Fibroblast of gingiva (primary cell): ENCODE measurements at regions not wholly inside any gene's neighbourhood (a gene's known extent, or its start where the extent isn't known, plus 50 kb on each side); places are given as distances from the start of the nearest gene placed in this dataset.

Source experiments
- DNase-seq: peaks from one replicate; pipeline ENCODE4 v3.0.0-alpha.2; 2011; ENCODE audit warnings: low read depth

DNA sequence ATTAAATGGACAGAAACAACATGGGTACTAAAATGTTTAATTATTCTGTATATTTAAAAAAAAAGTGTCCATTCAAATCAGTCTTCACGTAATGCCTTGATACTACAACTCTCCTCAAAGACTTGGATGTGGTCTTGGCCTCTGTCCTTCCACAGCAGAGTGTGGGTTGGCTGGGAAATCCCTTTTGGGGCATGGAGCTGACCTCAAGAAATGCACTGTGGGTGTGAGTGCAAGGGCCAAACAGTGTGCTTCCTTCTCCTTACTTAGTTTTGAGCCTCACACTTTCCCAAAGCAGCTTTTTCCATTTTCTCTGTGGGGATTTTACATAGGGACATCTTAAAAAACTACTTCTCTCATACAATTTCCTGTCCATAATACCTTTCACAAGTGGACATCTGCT lies 607.4 kb downstream of the EFNB2 start:
- DNase-seq, result no peak

GRCh38 chr13:105925496-105925895 lies 610.0 kb downstream of the EFNB2 start:
- no peak for DNase-seq

GRCh38 chr13:105921711-105922110 lies 613.8 kb downstream of the EFNB2 start:
- no peak for DNase-seq

DNA sequence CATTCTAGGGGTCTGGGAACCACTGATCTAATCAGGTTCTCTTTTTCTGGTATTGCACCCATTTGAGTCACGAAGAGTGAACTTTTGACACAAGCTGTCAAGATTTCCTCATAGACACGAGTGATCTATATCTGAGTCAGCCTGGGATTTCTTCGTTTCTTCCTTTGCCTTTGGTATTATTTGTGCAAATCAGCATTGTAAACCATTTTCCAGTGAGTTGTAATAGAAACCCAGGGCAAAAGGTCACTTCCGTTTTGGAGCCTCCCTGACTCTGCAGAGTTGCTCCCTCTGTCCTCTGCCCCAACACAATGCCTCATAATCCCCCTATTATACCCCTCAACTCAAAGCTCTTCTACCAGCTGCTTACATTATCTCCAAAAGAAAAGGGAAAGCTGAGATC lies 615.1 kb downstream of the EFNB2 start:
- peak; percentile 5 for DNase-seq

- no peak for DNase-seq
These were observed 616.4 kb downstream of the EFNB2 start for GRCh38 chr13:105918842-105919741.

GRCh38 chr13:105915146-105915850 lies 620.2 kb downstream of the EFNB2 start:
- DNase-seq, result no peak

DNA sequence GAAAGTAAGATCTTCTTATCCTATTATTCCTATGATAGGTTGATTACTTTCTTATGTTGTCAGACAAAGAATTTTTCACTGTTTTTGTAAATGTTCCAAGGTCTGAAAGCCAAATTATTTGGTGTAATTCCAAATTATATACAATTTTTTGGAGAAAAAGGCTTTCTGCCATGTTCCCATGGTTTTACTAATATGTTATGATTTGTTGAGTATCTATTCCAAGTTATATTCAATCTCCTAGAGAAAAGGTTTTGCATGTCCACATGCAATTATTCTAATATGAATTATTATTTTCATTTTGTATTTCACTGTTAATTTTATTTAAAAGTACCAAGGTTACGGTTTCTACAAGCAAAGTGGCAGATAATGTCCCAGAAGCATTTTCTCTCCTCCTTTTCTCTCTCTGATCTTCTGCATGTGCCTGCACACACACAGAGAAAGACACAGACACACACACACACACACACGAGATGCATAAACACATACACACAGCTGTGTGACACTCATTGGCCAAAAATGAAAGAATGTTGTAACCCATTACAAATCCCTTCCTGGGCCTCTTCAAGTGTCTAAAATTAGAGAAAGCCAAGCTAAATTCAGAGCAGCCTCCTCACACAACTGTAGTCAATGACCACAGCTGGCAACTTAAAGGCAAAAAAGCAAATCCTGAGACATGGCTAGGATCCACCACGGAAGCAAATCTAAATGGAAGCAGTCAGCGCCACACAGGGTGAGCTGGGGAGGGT lies 621.0 kb downstream of the EFNB2 start:
- DNase-seq, result peak; percentile 73

DNA sequence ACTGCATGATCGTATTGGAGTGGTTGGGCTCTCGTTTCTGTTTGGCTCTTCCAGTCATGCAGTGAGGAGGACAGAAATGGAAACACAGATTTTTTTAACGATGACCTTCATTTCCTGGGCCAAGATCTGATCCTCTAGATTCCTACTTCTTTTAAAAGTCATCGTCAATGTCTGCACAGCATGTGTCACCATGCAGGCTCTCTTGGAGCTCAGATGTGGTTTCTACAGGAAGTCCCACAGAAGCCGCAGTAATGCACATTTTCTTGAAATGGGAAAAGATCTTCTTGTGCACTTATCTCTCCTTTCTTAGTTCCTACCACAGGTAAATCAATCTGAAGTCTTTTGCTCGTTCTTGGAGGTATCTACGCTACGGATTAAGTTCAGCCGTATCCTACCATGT lies 626.9 kb downstream of the EFNB2 start:
- no peak for DNase-seq

DNA sequence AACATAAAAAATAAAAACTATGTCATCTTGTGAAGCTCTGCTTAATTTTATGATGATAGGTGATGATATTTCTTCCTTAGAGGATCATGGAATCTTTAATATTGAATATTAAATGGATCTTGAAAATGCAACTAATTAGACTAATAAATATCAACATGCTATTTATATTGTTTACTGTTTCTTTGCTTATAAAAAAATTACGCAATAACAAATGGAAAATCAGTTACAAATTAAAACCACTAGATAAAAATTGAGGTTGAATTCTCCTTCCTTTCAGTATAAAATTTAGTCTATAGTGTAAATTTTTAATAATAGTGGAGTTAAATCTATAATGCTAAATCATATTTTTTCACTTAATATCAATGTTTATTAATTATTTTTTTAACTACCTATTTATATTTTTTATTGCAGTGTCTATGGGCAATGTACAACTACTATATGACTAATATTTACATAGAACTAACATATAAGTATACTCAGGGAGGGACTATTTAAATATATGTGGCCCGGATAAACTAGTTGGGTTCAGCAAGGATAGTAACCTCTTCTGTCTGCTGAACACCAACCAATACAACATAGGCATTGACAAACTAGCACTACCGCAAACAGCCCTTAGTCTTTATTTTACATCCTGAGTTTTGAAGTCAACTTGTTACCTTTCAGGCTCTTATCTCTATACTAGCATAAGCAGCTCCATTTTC lies 628.0 kb downstream of the EFNB2 start:
- DNase-seq, result no peak

DNA sequence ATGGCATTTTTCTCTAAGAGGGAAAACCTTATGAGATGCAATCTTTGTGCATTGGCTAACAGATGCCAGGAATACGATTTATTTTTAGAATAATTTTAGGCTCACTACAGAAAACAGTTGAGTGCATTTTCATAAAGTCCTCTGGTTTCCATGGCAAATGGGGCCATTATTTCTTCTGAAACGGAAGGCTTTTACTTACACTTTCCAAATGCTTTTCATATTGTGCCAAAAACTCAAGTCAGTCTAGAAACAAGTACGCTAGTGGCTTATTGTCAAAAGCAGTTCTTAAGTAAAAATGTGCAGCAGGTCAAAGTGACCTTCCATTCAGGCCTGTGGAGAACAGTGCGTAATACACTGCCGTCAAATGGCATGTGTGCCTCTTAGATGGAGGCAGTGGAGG lies 628.7 kb downstream of the EFNB2 start:
- DNase-seq, result no peak

GRCh38 chr13:105904034-105904742 lies 631.3 kb downstream of the EFNB2 start:
- no peak for DNase-seq

- DNase-seq, result no peak
These were observed 633.1 kb downstream of the EFNB2 start for GRCh38 chr13:105902396-105902795.

GRCh38 chr13:105897575-105897974 lies 637.9 kb downstream of the EFNB2 start:
- DNase-seq, result no peak

GRCh38 chr13:105894697-105895096 lies 640.8 kb downstream of the EFNB2 start:
- no peak for DNase-seq

DNA sequence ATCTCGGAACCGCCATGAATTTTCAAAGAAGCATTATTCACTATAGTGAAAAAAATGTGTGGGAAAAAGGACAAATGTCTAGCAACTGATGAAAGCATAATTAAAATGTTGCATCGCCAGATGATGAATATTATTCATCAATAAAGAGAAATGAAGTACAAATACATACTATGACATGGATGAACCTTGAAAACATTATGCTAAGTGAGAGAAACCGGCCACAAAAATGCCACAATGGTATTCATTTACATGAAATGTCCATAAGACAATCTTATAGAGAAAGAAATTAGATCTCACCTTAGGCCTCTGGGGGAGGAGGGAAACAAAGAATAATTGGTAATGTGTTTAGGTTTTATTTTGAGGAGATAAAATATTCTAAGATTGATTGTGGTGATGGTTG lies 645.0 kb downstream of the EFNB2 start:
- DNase-seq, result no peak

GRCh38 chr13:105878119-105878700 lies 657.3 kb downstream of the EFNB2 start:
- DNase-seq, result no peak

DNA sequence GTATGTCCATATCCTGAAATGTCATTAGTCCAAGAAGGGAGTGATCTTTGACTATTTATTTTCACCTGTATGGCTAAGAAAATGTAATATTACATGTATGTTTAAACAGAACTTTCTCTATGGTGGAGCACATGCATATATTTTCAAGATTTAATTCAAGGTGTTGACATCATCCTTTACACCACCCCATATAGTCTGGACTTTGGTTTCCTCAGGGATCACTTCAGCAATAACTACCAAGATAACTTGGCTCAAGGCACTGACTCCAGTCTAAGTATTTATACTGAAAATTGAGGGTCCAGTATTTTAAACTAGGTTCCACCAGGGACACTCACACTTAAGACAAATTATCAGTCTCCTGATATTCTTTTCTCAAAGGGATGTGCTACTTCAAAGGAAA lies 660.6 kb downstream of the EFNB2 start:
- no peak for DNase-seq

- DNase-seq, result no peak
These were observed 663.7 kb downstream of the EFNB2 start for GRCh38 chr13:105871768-105872167.

GRCh38 chr13:105871326-105871725 lies 664.1 kb downstream of the EFNB2 start:
- no peak for DNase-seq

- no peak for DNase-seq
These were observed 672.1 kb downstream of the EFNB2 start for GRCh38 chr13:105863300-105863920.

DNA sequence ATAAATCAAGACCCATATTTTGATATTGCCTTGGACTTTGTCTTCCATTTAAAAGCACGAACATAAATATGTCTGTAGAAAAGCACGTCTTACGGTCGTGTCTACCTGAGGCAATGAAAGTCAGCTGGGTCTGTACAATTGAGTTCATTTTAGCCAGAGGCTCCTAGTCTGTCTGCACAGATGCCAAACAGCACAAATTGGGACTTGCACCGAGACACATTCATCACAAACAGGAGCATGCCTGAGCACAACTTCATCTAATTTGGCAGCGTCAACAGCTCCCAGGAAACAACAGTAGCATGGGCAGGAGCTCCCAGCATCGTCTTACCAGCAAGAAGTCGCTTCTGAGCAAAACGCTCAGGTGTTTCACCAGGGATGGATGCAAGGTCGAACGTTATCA lies 687.0 kb downstream of the EFNB2 start:
- DNase-seq, result no peak
